ENCODE measurements at regions not wholly inside any gene's neighbourhood (a gene's known extent, or its start where the extent isn't known, plus 50 kb on each side); places are given as distances from the start of the nearest gene placed in this dataset.

- H3K4me3 ChIP-seq, result no peak overlapping the region
- in situ Hi-C loops (cut with MboI; ENCODE audit: low sequenced_read_pairs in 4 of 4) (no loop called here), intact Hi-C loops (cut with DNase I; ENCODE audit: low total_unique reads) (no loop called here)
- H3K36me3 ChIP-seq, result no peaks in the 10 kb centered on the region
- H3K27me3 ChIP-seq, result no peaks in the 10 kb centered on the region
- no peak overlapping the region for H3K27ac ChIP-seq
- TF ChIP-seq POLR2A (IDR thresholded peaks at IDR 0.05) (no peak), CTCF (IDR thresholded peaks at IDR 0.05 in 4 of 5, conservative IDR thresholded peaks at IDR 0.05 in 1 of 5) (no peak)
- no peak for DNase-seq
- no peaks in the 10 kb centered on the region for H3K9me3 ChIP-seq
- no peak for ATAC-seq
- H3K4me1 ChIP-seq, result no peaks in the 10 kb centered on the region
These were observed 167.9 kb upstream of the CTNNB1 start for GRCh38 chr3:41031401-41031800.

GRCh38 chr3:41033956-41034519 is 165.3 kb upstream of the CTNNB1 start:
- Histone ChIP-seq H3K27me3 (no peaks in the 10 kb centered on the region), H3K4me1 (no peaks in the 10 kb centered on the region), H3K9me3 (no peaks in the 10 kb centered on the region), H3K4me3 (no peak overlapping the region), H3K36me3 (no peaks in the 10 kb centered on the region), H3K27ac (no peak overlapping the region)
- in situ Hi-C loops (cut with MboI; ENCODE audit: low sequenced_read_pairs in 4 of 4) (no loop called here), intact Hi-C loops (cut with DNase I; ENCODE audit: low total_unique reads) (no loop called here)
- DNase-seq (no peak), ATAC-seq (no peak)
- no peak for TF ChIP-seq CTCF (IDR thresholded peaks at IDR 0.05 in 4 of 5, conservative IDR thresholded peaks at IDR 0.05 in 1 of 5)
- TF ChIP-seq POLR2A (IDR thresholded peaks at IDR 0.05), result no peak

GRCh38 chr3:41035456-41036022 is 163.8 kb upstream of the CTNNB1 start:
- ATAC-seq, result no peak
- Histone ChIP-seq H3K9me3 (no peaks in the 10 kb centered on the region), H3K4me3 (no peak overlapping the region), H3K27ac (no peak overlapping the region), H3K27me3 (no peaks in the 10 kb centered on the region), H3K4me1 (no peaks in the 10 kb centered on the region), H3K36me3 (no peaks in the 10 kb centered on the region)
- no peak for TF ChIP-seq POLR2A (IDR thresholded peaks at IDR 0.05)
- no peak for TF ChIP-seq CTCF (IDR thresholded peaks at IDR 0.05 in 4 of 5, conservative IDR thresholded peaks at IDR 0.05 in 1 of 5)
- intact Hi-C loops (cut with DNase I; ENCODE audit: low total_unique reads) (no loop called here), in situ Hi-C loops (cut with MboI; ENCODE audit: low sequenced_read_pairs in 4 of 4) (no loop called here)
- DNase-seq, result no peak

- Histone ChIP-seq H3K36me3 (no peaks in the 10 kb centered on the region), H3K27ac (no peak overlapping the region), H3K4me3 (no peak overlapping the region), H3K4me1 (no peaks in the 10 kb centered on the region), H3K27me3 (no peaks in the 10 kb centered on the region), H3K9me3 (no peaks in the 10 kb centered on the region)
- intact Hi-C loops (cut with DNase I; ENCODE audit: low total_unique reads) (no loop called here), in situ Hi-C loops (cut with MboI; ENCODE audit: low sequenced_read_pairs in 4 of 4) (no loop called here)
- TF ChIP-seq CTCF (IDR thresholded peaks at IDR 0.05 in 4 of 5, conservative IDR thresholded peaks at IDR 0.05 in 1 of 5) (no peak), POLR2A (IDR thresholded peaks at IDR 0.05) (no peak)
- ATAC-seq (no peak), DNase-seq (no peak)
These were observed 161.5 kb upstream of the CTNNB1 start for GRCh38 chr3:41037651-41038334.
